Osteocyte (in vitro differentiated cells): ENCODE measurements at regions not wholly inside any gene's neighbourhood (a gene's known extent, or its start where the extent isn't known, plus 50 kb on each side); places are given as distances from the start of the nearest gene placed in this dataset.

Experiments
- DNase-seq: peaks from one replicate; pipeline ENCODE4 v3.0.0; 2021; ENCODE audit warnings: mixed read lengths; ENCODE audit not compliant: unreplicated experiment; ENCODE audit errors: extremely low spot score
- H3K27ac Mint-ChIP-seq: one replicate; pipeline ENCODE4 v1.8.0; 2021; ENCODE audit warnings: mild to moderate bottlenecking, mixed read lengths; ENCODE audit not compliant: unreplicated experiment
- H3K27me3 Mint-ChIP-seq: one replicate; pipeline ENCODE4 v1.8.0; 2021; ENCODE audit warnings: mixed read lengths; ENCODE audit not compliant: unreplicated experiment
- H3K36me3 Mint-ChIP-seq: one replicate; pipeline ENCODE4 v1.8.0; 2021; ENCODE audit warnings: mixed read lengths; ENCODE audit not compliant: unreplicated experiment
- H3K4me1 Mint-ChIP-seq: one replicate; pipeline ENCODE4 v1.8.0; 2021; ENCODE audit warnings: mixed read lengths; ENCODE audit not compliant: unreplicated experiment
- H3K4me3 Mint-ChIP-seq: one replicate; pipeline ENCODE4 v1.8.0; 2021; ENCODE audit warnings: mild to moderate bottlenecking, moderate library complexity, mixed read lengths; ENCODE audit not compliant: unreplicated experiment
- H3K9me3 Mint-ChIP-seq: one replicate; pipeline ENCODE4 v1.8.0; 2021; ENCODE audit warnings: mixed read lengths; ENCODE audit not compliant: unreplicated experiment
- CTCF ChIP-seq: fragments of 200-600 bp; sonication (generic); IDR thresholded peaks from 2 replicates; pipeline ENCODE4 v1.5.0; 2021; ENCODE audit warnings: antibody characterized with exemption, mild to moderate bottlenecking, moderate library complexity

GRCh38 chr2:14125624-14126293 is 506.8 kb upstream of the LRATD1 start:
- Mint-ChIP-seq H3K9me3 (no peaks in the 10 kb centered on the region), H3K4me1 (no peaks in the 10 kb centered on the region), H3K4me3 (no peak overlapping the region), H3K27ac (no peak overlapping the region), H3K36me3 (no peaks in the 10 kb centered on the region), H3K27me3 (no peaks in the 10 kb centered on the region)
- DNase-seq: no peak
- no peak for TF ChIP-seq CTCF

GRCh38 chr2:14126846-14127245 is 505.7 kb upstream of the LRATD1 start:
- H3K36me3 Mint-ChIP-seq: no peaks in the 10 kb centered on the region

GRCh38 chr2:14127765-14128164 is 504.8 kb upstream of the LRATD1 start:
- no peak overlapping the region for H3K27ac Mint-ChIP-seq
- TF ChIP-seq CTCF: no peak
- H3K27me3 Mint-ChIP-seq: no peaks in the 10 kb centered on the region
- H3K36me3 Mint-ChIP-seq: no peaks in the 10 kb centered on the region
- H3K9me3 Mint-ChIP-seq: no peaks in the 10 kb centered on the region
- no peaks in the 10 kb centered on the region for H3K4me1 Mint-ChIP-seq
- no peak overlapping the region for H3K4me3 Mint-ChIP-seq
- DNase-seq: no peak

More at GRCh38 chr2:14126846-14127245, 505.7 kb upstream of the LRATD1 start:
- H3K27ac Mint-ChIP-seq: no peak overlapping the region
- H3K4me1 Mint-ChIP-seq: no peaks in the 10 kb centered on the region
- no peak for TF ChIP-seq CTCF
- H3K4me3 Mint-ChIP-seq: no peak overlapping the region
- no peaks in the 10 kb centered on the region for H3K27me3 Mint-ChIP-seq
- no peak for DNase-seq
- no peaks in the 10 kb centered on the region for H3K9me3 Mint-ChIP-seq

- Mint-ChIP-seq H3K27me3 (no peaks in the 10 kb centered on the region), H3K4me1 (no peaks in the 10 kb centered on the region), H3K4me3 (no peak overlapping the region), H3K27ac (no peak overlapping the region), H3K9me3 (no peaks in the 10 kb centered on the region), H3K36me3 (no peaks in the 10 kb centered on the region)
- DNase-seq: no peak
- TF ChIP-seq CTCF: no peak
Measured at GRCh38 chr2:14132386-14132785, 500.1 kb upstream of the LRATD1 start.

- Mint-ChIP-seq H3K36me3 (no peaks in the 10 kb centered on the region), H3K4me1 (no peaks in the 10 kb centered on the region), H3K27me3 (no peaks in the 10 kb centered on the region), H3K9me3 (no peaks in the 10 kb centered on the region), H3K27ac (no peak overlapping the region), H3K4me3 (no peak overlapping the region)
- no peak for DNase-seq
- TF ChIP-seq CTCF: no peak
Measured at GRCh38 chr2:14134771-14135170, 497.7 kb upstream of the LRATD1 start.
